ENCODE measurements at regions not wholly inside any gene's neighbourhood (a gene's known extent, or its start where the extent isn't known, plus 50 kb on each side); places are given as distances from the start of the nearest gene placed in this dataset.

GRCh38 chr14:51401756-51402155 lies 161.7 kb downstream of the TMX1 start:
- no peak for TF ChIP-seq CTCF (IDR thresholded peaks at IDR 0.05)
- no peak for TF ChIP-seq POLR2A (IDR thresholded peaks at IDR 0.05)
